Fibroblast of skin of left quadriceps (primary cell): ENCODE measurements at regions not wholly inside any gene's neighbourhood (a gene's known extent, or its start where the extent isn't known, plus 50 kb on each side); places are given as distances from the start of the nearest gene placed in this dataset.

Experiments used
- DNase-seq, 2 experiments: peaks; one replicate each; pipeline ENCODE4 v3.0.0-alpha.2; 2013; ENCODE audit warnings: low read depth in 2 of 2

- DNase-seq = no peak
These were observed 258.8 kb upstream of the SPRY2 start for GRCh38 chr13:80599765-80600164.

DNA sequence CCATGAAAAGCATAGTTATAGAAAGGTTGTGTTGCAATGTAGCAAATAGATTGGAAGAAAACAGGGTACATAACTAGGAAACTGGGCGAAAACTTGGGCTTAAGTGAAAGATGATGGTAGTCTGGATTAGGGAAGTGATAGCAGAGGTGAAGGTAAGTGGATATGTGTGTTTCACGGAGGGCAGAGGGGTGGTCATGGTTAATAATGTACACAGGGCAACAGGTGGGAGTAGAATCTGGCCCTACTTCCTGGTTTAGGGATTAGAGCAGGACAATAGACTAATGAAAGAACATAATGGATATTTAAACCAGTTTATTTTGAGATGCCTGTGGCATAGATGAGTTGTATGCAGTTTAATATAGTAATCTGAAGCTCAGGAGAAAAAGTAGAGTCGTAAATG lies 257.3 kb upstream of the SPRY2 start:
- DNase-seq = no peak

DNA sequence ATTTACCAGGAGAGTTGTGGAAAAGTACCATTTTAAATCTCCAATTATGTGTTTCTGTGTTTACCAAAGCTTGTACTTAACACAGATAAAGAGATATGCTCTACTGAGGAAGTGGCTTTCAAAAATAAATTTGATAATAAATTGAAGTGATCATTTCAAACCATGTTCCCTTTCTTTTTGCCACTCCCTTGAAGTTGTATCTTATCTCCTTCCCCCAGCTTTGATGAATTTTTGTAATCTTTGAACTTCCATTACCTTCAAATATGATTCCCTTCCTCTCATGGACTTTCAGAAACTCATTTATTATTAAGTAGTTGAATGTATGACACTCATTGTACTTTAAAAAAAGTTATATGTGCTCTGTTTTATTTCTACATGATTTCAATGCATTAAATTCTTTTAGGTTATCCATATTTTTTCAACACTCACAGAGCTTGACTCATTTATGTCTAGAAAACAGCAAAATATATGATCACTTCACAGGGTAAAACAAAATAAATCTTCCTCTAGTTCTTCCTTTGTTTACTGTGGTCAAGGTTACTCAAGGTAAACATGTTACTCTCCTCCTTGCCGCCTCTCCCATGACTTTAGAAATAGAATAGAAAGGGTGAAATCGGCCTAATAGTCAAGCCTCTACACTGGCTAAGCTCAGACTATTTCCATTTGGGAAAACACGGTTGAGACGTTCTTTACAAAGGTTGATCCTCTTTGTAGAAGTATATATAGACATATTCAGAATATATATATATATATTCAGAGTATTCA lies 251.2 kb upstream of the SPRY2 start:
- DNase-seq = no peak

DNA sequence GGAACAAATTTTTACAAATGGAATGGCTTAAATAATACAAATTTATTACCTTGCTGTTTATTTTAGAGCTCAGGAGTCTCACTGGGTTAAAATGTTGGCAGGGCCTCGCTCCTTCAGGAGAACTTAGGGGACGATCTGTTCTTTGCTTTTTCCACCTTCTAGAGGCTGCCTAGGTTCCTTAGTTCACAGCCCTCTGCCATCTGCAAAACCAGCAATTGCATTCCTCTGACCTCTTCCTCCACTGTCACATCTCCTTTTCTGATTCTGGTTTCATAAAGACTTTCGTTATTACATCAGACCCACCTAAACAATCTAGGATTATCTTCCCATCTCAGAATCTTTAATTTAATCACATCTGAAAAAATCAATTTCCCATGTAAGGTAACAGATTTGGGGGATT lies 249.6 kb upstream of the SPRY2 start:
- DNase-seq = no peak

GRCh38 chr13:80586356-80586755 lies 245.4 kb upstream of the SPRY2 start:
- no peak for DNase-seq

GRCh38 chr13:80585531-80585930 lies 244.6 kb upstream of the SPRY2 start:
- no peak for DNase-seq

- DNase-seq = no peak
These were observed 243.9 kb upstream of the SPRY2 start for GRCh38 chr13:80584785-80585184.

- DNase-seq = no peak
These were observed 243.4 kb upstream of the SPRY2 start for GRCh38 chr13:80584306-80584705.

DNA sequence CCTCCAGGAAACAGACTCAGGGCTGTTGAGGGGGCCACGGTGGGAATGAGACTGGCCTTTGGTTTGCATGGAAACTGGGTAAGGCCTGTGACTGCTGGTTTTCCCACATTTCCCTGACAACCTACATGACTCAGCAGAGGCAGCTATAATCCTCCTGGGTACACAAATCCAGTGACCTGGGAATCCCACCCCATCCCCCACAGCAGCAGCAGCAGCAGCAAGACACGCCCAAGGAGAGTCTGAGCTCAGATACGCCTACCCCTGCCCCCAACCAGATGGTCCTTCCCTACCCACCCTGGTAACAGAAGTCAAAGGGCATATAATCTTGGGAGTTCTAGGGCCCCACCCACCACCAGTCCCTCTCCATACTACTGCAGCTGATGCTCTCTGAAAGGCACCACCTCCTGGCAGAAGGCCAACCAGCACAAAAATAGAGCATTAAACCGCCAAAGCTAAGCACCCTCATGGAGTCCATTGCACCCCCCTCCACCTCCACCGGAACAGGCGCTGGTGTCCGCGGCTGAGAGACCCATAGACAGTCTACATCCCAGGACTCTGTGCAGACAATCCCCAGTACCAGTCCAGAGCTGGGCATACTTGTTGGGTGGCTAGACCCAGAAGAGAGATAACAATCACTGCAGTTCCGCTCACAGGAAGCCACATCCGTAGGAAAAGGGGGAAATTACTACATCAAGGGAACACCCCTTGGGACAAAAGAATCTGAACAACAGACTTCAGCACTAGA lies 237.2 kb upstream of the SPRY2 start:
- DNase-seq = no peak

DNA sequence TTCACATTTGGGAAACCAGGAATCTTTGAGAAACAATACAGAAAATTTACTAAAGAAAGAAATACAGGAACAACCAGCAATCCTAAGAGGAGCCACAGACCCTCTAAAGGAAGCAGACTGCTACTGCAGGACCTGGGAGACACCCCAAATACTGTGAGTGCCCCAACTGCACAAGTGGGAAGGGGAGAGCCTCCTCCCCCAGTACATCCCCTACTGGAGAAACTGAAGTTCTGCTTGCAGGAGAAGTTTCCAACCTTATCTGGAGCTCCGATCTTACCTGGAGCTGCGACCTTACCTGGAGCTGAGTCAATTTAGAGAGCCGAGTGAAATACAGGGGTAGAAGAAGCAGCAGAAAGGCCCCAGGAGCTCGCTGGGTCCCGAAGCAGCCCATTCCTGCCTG lies 236.4 kb upstream of the SPRY2 start:
- no peak for DNase-seq

DNA sequence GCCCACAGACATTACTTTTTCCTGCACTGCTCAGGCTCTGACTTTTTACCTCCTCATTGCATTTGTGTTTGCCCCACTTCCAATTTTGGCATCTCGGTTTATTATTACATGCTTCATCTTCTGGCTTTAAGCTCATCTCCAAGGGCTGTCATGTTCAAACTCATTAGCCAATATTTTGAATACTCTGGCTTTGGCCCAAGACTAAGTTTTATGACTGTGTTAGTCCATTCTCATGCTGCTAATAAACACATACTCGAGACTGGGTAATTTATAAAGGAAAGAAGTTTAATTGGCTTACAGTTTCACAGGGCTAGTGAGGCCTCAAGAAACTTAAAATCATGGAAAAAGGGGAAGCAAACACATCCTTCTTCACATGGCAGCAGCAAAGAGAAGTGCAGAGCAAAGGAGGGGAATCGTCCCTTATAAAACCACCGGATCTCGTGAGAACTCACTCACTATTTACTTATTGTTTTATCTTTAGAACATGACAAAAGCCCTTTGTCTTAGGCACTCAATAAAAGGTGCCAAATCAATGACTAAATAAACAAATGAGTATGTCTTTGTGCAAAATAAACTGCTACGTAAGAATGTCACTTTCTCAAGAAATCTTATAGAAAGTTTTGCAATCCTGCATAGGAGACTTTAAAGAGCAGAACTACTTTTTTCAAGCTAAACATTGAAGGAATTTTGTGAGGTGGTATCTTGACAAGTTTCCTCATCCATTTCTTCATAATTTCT lies 233.4 kb upstream of the SPRY2 start:
- DNase-seq = no peak

DNA sequence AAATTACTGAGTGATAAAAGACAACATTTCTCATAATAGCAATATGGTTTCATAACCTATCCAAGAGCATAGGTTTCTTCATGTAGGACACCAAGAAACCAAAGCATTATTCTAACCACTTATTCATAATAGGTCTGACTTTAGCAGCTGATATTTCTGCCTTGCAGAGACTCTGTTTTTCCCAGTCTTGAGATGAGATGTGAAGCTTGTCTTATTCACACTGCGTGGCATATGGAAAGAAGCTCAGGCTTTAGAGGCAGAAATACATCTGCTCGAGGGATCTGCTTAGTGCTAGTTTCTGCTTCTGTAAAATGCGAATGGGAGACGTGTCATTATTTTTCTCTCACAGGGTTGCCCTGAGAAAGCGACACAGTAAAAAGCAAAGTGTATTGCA lies 232.0 kb upstream of the SPRY2 start:
- no peak for DNase-seq

GRCh38 chr13:80572308-80572922 lies 231.5 kb upstream of the SPRY2 start:
- no peak for DNase-seq

DNA sequence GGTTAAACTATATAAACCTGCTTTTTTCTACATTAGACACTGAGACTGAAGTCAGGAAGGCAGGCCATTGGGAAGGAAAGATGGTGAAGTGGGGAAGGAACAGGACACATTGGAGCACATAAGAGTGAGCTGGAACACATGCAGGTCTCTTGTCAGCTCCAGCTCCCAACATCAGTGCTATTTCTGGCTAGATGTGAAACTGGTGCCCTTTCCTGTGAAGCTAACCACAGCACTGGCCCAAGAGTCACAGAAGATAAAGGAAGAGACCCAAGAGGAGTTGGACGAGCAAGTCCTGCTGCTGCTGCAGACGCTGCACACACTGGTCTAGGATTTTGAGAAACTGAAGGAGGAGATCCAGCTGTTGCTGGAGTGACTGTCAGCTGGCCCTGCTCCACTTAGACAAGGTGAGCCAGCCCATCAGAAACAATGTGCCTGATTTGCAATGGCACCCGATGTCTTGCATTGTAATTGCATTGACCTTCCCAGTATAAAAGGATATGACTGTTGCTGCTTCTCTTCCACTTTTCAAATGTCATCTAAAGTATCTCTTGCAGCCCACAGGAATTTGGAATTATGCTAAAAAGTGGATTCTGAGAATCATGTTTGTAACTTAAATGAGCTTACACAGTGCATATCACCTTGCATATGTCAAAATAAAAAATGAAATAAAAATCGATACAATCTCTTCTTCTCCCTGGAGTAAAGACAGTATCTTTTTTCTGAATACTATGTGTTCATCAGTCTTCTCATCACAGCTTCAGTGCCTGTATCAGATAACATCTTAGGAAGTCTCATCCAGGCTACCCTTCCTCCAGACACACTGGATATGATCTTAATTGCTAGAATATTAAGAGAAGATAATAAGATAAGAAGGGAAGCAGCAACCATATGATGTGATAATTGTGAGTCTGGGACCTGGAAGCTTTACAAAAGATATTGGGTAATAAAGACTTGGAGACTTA lies 230.7 kb upstream of the SPRY2 start:
- DNase-seq = no peak

DNA sequence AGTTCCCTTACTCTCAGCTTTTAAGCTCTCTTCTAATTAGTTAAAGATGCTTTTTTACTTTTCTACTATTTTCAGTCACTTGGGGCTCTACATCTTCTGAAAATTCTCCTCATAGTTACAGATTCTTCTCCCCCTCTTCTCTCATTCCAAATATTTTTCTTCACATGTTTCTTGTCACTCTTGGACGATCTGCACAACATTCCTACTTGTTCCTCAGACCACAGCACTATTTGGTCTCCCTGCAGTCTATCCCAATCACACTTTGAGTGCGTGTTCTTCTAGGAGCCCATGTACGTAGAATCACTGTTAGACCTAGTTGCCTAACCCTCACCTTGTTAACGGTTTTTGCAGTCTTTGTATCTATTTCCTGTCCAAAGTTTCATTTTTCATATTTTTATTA lies 222.5 kb upstream of the SPRY2 start:
- DNase-seq = no peak

- DNase-seq = no peak
These were observed 221.7 kb upstream of the SPRY2 start for GRCh38 chr13:80562433-80563156.

- no peak for DNase-seq
These were observed 219.7 kb upstream of the SPRY2 start for GRCh38 chr13:80560609-80561008.

DNA sequence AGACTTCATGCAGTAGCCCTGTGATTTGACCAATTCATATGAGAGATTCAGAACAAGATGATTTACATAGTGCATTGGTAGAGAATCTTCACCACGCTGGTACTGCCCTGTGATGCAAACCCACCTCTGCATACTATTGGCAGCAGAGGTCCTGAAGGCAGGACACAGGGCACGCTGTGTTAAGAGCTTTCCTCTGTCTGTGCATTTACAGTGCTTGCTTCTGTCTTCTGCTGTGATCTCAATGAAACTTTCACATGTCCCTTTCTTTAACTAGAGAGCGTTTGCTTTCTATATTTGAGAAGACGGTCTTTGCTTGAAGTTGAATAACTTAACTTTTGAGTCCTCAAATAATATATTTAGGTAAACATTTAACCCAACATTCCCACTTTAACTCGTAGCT lies 219.0 kb upstream of the SPRY2 start:
- DNase-seq = no peak

- DNase-seq = no peak
These were observed 217.1 kb upstream of the SPRY2 start for GRCh38 chr13:80558074-80558473.
